ENCODE measurements at regions not wholly inside any gene's neighbourhood (a gene's known extent, or its start where the extent isn't known, plus 50 kb on each side); places are given as distances from the start of the nearest gene placed in this dataset.

GRCh38 chr2:129719335-129719734, 260.1 kb upstream of the RAB6C start:
- TF ChIP-seq ZNF561 (CRISPR knock-in tag; conservative IDR thresholded peaks at IDR 0.05) = no peak
- no peak for TF ChIP-seq YY1 (IDR thresholded peaks at IDR 0.05; ENCODE audit: borderline replicate concordance in 1 of 3, control insufficient read depth in 1 of 3, extremely low read depth in 1 of 3, insufficient read depth in 3 of 3, insufficient read length in 1 of 3, insufficient replicate concordance in 2 of 3, low read depth in 1 of 3, low read length in 2 of 3)
- TF ChIP-seq THRB (CRISPR knock-in tag; conservative IDR thresholded peaks at IDR 0.05) = no peak
- no peak for TF ChIP-seq CHD2 (IDR thresholded peaks at IDR 0.05; ENCODE audit: low read depth, low read length)
- no peak for TF ChIP-seq SP2 (IDR thresholded peaks at IDR 0.05; ENCODE audit: extremely low read depth, low read depth, low read length, poor library complexity, severe bottlenecking)
- TF ChIP-seq, protein P1, sequence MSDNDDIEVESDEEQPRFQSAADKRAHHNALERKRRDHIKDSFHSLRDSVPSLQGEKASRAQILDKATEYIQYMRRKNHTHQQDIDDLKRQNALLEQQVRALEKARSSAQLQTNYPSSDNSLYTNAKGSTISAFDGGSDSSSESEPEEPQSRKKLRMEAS (CRISPR knock-in tag; IDR thresholded peaks at IDR 0.05) = no peak
